ENCODE measurements at regions not wholly inside any gene's neighbourhood (a gene's known extent, or its start where the extent isn't known, plus 50 kb on each side); places are given as distances from the start of the nearest gene placed in this dataset.
"Not testable (repeated sequence)": the region's sequence is repeated elsewhere in the genome, so short reads cannot be mapped to it uniquely, and the experiment has no call there.

DNA sequence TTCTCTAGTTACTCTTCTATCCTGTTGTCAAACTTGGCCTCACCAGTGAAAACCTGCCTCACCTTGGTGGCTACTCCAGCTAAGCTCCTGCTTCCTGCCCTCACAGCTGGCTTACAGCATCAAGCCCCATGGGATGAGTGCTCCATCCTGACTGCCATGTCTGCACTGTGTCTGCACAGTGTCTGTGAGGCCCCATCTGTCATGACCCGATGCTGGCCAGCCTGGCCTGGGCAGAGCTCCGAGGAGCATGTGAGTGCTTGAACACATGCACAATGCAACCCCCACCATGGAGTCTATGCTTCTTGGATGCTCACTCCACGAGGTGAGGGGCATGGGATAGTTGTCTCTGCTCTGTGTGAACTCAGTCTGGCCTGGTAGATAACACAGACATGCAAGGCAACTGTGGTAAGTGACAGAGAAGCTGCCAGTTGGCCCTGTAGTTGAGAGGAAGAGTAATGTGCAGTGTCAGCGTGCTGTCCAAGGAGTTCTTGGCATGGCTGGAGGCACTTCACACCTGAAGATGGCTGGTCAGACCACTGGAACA lies 207.1 kb upstream of the ZNF32 start:
- DNase-seq (ENCODE audit: low read depth in 2 of 2) = no peak

- DNase-seq (ENCODE audit: low read depth in 2 of 2) = no peak
Measured at GRCh38 chr10:43854007-43854406, 205.3 kb upstream of the ZNF32 start.

- no peak for DNase-seq (ENCODE audit: low read depth in 2 of 2)
Measured at GRCh38 chr10:43853369-43853768, 204.7 kb upstream of the ZNF32 start.

DNA sequence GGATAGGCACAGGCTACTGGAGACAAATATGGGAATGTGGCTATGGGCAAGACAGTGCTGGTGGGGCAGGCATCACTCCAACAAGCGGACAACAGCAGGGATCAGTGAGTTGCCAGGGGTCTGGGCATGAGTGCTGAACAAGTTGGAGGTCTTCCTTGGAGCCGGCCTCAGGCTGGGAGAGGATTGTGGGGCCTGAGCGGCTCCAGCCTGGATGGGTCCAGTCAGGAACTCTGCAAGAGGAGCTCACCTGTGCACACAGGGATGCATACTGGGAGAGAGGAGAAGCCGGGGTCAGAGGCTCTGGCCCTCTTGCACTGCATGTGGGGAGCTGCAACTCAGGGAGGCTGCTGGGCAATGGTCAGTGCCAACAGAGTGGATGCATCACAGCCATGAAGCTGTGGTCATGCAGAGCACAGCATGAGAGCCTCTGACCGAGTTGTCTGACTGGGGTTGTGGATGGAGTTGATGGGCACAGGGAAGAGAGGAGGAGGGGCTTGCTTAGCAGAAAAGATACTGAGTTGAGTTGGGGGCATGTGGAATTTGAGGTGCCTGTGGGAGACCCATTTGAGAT lies 204.0 kb upstream of the ZNF32 start:
- no peak for DNase-seq (ENCODE audit: low read depth in 2 of 2)

- DNase-seq (ENCODE audit: low read depth in 2 of 2) = no peak
Measured at GRCh38 chr10:43852149-43852548, 203.5 kb upstream of the ZNF32 start.

DNA sequence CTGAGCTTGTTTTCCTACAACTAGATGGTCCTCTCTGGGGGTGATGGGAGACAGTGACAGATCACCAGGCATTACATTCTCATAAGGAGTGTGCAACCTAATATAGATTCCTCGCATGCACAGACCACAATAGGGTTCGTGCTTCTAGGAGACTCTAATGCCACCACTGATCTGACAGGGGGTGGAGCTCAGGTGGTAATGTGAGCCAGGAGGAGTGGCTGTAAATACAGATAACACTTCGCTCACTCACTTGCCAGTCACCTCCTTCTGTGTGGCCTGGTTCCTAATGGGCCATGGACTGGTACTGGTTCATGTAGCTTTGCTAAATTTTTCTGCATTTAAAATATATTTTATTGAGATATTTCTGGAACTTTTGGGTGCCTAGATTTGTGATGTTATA lies 202.3 kb upstream of the ZNF32 start:
- no peak for DNase-seq (ENCODE audit: low read depth in 2 of 2)

- DNase-seq (ENCODE audit: low read depth in 2 of 2) = no peak
Measured at GRCh38 chr10:43849551-43849950, 200.9 kb upstream of the ZNF32 start.

DNA sequence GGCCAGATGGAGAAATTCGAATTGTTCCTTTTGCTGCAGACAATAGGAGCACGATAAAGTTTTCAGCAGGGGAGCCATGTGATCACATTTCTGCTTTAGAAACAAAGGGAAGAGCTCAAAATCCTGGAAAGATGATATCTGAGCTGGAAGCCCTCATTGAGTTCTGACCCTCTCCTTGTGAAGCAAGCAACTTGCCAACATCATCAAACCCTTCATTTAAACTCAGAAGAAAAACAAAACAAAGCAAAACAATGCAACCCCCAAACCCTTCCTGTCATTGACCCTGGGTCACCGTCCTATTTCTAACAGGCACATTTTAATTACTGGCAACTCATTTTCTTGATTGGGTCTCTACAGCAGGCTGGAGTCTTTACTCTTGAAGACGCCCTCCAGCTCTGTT lies 198.3 kb upstream of the ZNF32 start:
- no peak for DNase-seq (ENCODE audit: low read depth in 2 of 2)

DNA sequence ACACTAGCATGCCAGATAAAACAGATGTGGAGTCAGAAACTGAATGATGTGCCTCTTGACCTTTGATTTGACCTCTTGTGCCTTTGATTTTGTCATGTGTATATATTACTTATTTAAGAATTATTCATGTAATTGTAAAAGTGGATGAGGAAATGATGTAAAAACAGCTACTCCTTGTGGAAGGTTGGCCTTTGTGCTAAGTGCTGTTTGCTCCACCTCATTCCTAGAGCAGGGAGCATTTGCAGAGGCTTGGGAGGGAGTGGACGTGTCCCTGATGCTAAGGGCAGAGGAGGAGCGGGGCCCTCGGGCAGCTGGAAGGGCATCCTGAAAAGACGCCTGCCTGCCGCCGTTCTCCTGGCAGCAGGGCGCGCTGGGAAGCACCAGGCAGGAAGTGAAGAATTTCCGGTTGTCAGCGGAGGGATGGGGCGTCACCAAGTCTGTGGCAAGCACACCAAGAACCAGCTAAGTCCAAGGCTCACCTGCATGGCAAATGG lies 197.6 kb upstream of the ZNF32 start:
- peak in 1 of 2 donors; percentile 23 for DNase-seq (ENCODE audit: low read depth in 2 of 2)

GRCh38 chr10:43845121-43845520 lies 196.4 kb upstream of the ZNF32 start:
- DNase-seq (ENCODE audit: low read depth in 2 of 2) = no peak

- DNase-seq (ENCODE audit: low read depth in 2 of 2) = no peak
Measured at GRCh38 chr10:43844221-43844620, 195.5 kb upstream of the ZNF32 start.

- DNase-seq (ENCODE audit: low read depth in 2 of 2) = no peak
Measured at GRCh38 chr10:43843321-43844101, 194.8 kb upstream of the ZNF32 start.

DNA sequence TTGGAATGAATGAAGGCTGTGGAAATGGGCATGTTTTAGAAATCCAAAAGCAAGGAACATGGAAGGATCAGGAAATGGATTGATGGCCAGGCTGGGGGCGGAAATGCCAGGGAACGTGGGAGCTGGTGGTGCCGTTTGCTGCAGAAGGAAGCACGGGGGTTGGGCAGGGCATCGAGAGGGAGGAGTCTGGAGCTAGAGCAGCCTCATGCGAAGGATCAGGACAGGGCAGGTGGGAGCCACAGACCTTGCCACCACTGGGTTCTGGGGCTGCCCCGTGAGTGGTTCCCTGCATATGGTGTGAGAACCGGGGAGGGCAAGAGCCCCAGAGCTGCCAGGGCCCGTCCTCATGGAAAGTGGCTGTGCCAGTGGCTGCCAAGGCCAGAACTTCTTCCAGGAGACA lies 193.8 kb upstream of the ZNF32 start:
- DNase-seq (ENCODE audit: low read depth in 2 of 2) = no peak

DNA sequence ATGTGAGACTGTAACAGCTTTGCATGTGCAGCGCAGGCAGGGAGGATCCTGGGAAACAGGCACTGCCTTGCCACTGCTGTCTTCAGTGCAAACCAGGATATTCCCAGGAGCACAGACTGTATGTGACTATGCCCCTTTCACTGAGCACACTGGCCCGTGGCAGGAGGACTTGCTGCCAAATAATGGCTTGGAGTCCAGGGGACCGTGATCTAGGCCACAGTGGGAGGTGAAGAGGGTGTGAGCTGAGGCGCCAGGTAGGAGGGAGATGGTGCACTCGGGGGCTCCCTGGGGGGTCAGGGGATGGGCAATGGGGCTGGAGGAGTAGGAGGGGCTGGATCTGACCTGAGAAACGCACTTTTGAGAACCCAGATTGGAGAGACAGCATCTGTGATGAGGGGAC lies 193.4 kb upstream of the ZNF32 start:
- no peak for DNase-seq (ENCODE audit: low read depth in 2 of 2)

GRCh38 chr10:43839973-43840372 lies 191.3 kb upstream of the ZNF32 start:
- DNase-seq (ENCODE audit: low read depth in 2 of 2) = no peak

- not testable (repeated sequence) for DNase-seq (ENCODE audit: low read depth in 2 of 2)
Measured at GRCh38 chr10:43834751-43835150, 186.1 kb upstream of the ZNF32 start.

- DNase-seq (ENCODE audit: low read depth in 2 of 2) = no peak
Measured at GRCh38 chr10:43827853-43828252, 179.2 kb upstream of the ZNF32 start.

GRCh38 chr10:43825984-43826383 lies 177.3 kb upstream of the ZNF32 start:
- DNase-seq (ENCODE audit: low read depth in 2 of 2) = no peak

- DNase-seq (ENCODE audit: low read depth in 2 of 2) = no peak
Measured at GRCh38 chr10:43825421-43825820, 176.7 kb upstream of the ZNF32 start.

DNA sequence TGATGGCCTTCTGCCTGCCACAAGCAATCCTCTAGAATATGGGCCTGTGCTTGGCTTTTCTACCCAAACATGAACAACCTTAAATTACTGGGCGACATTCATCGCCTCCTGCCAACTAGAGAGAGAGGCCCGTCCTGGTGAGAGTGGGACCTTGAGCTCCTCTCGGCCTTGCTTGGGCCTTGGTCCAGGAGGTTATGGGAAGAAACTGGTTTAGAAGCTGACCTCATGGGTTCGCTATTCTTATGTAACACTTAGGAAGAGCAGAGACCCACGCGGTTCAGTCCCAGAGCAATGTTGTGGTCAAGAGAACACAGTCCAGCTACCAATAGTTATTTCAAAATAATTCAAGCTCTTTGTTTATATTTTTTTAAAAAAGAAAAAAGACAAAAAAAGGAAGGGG lies 176.3 kb upstream of the ZNF32 start:
- DNase-seq (ENCODE audit: low read depth in 2 of 2) = no peak

DNA sequence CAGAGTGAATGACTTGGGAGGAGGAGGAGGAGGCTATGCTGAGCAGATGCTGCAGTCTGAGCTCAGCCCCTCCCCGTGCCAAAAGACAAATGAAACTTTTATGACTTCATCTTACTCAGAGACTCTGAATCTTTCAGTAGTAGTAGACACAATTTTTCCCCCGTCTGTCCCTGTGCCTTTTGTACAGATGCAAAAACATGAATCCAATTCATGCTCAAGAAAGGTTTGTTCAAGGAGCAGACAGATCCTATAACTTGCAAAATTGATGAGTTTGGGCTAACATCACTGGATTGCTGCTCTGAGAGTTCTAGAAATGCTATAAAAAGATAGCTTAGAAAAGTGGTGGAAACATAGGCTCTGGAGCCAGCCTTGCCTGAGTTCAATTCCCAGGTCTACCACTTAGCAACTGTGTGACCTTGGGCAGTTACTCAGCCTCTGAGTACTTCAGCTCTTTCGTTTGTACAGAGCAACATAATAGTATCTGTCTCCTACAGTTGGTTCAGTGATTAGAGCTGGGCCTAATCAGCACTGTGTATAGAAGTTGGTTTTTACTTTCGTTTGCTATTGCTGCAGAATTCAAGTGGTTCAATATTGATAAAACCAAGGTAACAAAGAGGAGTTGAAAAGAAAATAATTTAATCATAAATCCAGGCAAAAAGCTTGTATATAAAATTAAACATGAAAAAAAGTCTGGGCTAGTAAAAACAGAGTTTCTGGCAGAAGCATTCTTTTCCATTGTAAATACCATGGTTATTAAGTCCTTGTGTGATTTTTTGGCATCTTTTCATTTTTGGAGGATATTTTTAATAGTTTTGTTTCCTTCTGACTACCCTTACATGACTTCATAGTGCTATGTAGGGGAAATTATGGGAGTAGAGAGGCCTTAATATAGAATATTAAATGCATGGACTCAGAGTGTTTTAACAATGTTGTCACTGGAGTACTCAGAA lies 174.2 kb upstream of the ZNF32 start:
- DNase-seq (ENCODE audit: low read depth in 2 of 2) = no peak

- DNase-seq (ENCODE audit: low read depth in 2 of 2) = no peak
Measured at GRCh38 chr10:43821103-43821502, 172.4 kb upstream of the ZNF32 start.
